ENCODE measurements at regions not wholly inside any gene's neighbourhood (a gene's known extent, or its start where the extent isn't known, plus 50 kb on each side); places are given as distances from the start of the nearest gene placed in this dataset.
"Not testable (repeated sequence)": the region's sequence is repeated elsewhere in the genome, so short reads cannot be mapped to it uniquely, and the experiment has no call there.

- DNase-seq (ENCODE audit: low read depth in 2 of 2) = not testable (repeated sequence)
Observed at GRCh38 chr1:161454865-161455707, 50.2 kb upstream of the FCGR2A start.

DNA sequence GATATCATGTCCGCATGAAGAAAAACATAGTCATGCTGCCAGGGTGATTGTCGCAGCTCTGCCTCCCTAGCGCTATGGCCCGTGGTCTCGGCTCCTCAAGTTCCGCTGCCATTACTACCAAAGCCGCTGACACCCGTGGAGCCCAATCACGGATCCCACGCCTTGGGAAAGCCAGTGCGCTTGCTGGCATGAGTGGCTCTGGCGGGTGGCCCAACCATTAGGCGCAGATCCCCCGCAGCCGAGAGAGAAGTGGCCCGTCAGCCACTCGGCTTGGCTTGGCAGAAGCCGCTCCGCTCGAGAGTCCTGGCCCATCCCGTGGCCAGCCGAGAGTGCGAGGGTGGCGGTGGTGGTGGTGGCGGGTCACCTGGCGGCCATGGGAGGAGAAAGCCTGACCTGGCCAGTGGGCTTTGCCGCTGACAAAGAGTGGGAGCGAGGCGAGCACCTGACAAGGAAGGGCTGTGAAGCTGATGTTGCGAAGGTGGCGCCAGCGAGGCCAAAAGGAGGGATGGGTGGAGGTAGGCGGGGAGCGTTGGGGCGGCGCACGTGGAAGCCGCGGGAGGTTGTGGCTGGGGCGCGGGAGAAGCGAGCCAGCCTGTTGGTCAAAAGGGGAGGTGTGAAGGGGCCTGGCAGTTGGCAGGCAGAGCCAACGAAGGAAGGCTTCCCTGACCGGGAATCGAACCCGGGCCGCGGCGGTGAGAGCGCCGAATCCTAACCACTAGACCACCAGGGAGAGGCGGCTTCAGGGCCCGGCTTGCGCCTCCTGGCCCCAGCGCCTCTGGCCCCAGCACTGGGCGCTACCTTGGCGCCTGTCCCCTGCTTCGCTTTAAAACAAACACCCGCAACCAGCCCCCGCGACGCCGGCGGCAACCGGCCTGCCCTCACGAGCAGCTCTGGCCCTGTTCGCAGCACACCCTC lies 51.0 kb upstream of the FCGR2A start:
- not testable (repeated sequence) for DNase-seq (ENCODE audit: low read depth in 2 of 2)

DNA sequence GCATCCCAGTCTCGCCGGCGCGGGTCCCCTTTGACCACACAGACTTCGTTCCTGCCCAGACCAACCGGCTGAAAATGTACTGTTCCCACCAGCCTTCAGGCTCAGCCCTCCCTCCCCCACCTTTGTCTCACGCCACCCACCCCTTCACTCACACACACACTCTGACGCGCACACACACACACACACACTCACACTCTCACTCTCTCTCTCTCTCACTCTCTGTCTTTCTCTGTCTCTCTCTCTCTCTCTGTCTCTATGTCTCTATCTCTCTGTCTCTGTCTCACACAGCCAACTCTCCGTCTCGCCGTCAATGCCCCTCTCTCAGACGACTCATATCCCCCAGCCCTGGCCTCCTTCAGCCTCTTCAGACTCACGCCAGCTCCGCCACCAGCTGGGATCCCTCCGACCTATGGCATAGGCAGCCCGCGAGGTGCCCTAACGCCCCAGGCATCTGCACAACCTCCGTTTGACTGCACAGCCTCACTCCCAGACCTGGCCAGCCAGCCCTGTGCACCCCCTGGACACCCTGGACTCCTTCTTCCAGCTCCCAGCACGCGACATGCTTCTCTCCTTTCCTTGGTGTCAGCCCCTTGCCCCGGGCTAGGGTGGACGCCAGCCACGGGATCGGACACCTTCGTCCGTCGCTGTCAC lies 53.4 kb upstream of the FCGR2A start:
- DNase-seq (ENCODE audit: low read depth in 2 of 2) = not testable (repeated sequence)

DNA sequence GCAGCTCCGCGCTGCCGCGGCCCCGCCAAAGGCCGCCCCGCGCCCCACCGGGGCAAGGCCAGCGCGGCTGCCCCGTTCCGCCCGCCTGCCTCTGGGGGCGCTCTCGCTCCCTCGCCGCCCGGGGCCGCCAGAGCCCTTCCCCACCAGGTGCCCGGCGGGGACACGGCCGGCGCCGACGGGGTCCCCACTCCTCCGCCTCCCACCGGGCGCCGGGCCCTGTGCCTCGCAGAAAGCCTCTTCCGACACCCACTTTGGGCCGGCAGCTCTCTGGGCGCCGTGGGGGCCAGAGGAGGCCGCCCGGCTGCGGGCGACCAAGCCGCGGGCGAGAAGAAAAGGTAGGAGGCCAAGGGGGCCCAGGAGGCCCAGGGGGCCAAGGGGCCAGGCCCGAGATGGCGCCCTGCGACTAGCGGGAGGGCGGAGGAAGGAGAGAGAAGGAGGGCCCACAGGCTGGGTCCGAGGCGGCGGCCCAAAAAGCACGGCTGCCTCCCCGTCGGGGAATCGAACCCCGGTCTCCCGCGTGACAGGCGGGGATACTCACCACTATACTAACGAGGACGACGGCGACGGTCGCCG lies 57.4 kb upstream of the FCGR2A start:
- not testable (repeated sequence) for DNase-seq (ENCODE audit: low read depth in 2 of 2)

DNA sequence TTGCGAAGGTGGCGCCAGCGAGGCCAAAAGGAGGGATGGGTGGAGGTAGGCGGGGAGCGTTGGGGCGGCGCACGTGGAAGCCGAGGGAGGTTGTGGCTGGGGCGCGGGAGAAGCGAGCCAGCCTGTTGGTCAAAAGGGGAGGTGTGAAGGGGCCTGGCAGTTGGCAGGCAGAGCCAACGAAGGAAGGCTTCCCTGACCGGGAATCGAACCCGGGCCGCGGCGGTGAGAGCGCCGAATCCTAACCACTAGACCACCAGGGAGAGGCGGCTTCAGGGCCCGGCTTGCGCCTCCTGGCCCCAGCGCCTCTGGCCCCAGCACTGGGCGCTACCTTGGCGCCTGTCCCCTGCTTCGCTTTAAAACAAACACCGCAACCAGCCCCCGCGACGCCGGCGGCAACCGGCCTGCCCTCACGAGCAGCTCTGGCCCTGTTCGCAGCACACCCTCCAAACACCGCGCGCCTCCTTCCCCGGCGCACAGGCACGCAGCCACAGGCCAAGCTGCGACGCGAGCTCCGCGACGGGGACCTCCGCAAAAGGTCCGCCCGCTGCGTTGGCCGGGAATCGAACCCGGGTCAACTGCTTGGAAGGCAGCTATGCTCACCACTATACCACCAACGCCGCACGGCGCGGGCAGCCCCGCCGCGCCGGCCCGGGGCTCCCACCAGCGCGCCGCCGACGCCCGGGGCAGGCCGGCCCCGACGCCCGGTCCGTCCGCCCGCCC lies 58.1 kb upstream of the FCGR2A start:
- not testable (repeated sequence) for DNase-seq (ENCODE audit: low read depth in 2 of 2)

GRCh38 chr1:161444725-161445124 lies 60.5 kb upstream of the FCGR2A start:
- DNase-seq (ENCODE audit: low read depth in 2 of 2) = not testable (repeated sequence)

GRCh38 chr1:161444255-161444654 lies 61.0 kb upstream of the FCGR2A start:
- not testable (repeated sequence) for DNase-seq (ENCODE audit: low read depth in 2 of 2)

GRCh38 chr1:161440312-161440894 lies 64.9 kb upstream of the FCGR2A start:
- DNase-seq (ENCODE audit: low read depth in 2 of 2) = peak in 1 of 2 donors; percentile 9

GRCh38 chr1:161439280-161440232 lies 65.7 kb upstream of the FCGR2A start:
- DNase-seq (ENCODE audit: low read depth in 2 of 2) = no peak

DNA sequence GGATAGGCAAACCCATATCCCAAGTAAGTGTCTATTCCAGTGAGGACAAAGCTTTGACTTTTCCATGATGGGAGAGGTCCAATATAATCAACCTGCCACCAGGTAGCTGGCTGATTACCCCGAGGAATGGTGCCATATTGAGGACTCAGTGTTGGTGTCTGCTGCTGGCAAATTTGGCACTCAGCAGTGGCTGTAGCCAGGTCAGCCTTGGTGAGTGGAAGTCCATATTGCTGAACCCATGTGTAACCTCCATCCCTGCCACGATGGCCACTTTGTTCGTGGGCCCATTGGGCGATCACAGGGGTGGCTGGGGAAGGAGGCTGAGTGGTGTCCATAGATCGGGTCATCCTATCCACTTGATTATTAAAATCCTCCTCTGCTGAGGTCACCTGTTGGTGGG lies 65.5 kb upstream of the CFAP126 start:
- not testable (repeated sequence) for DNase-seq (ENCODE audit: low read depth in 2 of 2)

DNA sequence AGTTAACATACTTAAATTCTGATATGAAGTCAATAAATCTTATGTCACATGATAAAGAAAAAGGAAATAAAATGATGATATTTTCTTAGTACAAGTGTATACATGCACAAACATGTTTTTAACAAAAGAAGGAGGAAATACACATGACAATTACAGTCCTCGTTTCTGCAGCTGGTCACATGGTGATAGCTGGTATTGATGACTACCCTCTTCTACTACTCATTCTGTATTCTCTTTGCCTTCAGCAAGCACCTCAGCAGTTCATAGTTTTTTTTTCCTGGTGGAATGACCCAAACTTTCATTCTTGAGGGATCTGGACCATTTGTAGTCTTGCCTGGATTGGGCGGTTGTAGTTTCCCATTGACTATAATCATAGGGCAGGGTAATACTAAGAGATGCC lies 64.4 kb upstream of the CFAP126 start:
- DNase-seq (ENCODE audit: low read depth in 2 of 2) = no peak

DNA sequence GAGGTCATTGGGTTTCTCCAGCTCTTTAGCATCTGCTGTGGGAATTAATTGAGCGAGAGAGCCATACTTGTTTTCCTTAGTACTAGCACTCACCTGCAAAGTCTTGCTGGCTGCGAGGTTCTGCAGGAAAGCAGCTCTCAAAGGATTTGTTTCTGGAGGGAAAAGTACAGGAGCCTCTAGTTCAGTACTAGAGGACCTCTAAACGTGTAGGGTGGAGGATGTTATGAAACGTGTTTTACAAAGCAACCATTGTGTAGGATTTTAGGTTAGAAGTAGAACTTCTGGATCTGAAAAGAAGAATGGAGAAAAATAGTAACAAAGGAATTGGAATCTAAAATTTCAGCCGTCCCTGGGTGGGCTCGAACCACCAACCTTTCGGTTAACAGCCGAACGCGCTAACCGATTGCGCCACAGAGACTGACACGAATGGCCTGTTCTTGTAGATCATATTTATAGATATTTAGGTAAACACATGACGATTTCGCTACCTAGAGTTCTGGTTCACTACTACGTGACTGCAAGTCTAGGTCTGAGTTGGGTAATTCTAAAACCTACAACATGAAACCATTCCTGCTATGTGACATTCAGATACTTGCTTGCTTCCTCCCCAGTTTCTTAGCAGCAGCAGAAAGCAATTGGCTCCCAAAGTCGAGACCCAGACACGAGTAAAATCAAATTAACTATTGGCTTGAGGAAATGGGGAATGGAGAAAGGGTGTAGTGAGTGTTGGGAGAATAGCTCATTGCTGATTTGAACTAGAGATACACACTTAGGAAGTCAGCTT lies 60.2 kb upstream of the CFAP126 start:
- no peak for DNase-seq (ENCODE audit: low read depth in 2 of 2)

GRCh38 chr1:161422914-161423313 lies 55.2 kb upstream of the CFAP126 start:
- not testable (repeated sequence) for DNase-seq (ENCODE audit: low read depth in 2 of 2)

DNA sequence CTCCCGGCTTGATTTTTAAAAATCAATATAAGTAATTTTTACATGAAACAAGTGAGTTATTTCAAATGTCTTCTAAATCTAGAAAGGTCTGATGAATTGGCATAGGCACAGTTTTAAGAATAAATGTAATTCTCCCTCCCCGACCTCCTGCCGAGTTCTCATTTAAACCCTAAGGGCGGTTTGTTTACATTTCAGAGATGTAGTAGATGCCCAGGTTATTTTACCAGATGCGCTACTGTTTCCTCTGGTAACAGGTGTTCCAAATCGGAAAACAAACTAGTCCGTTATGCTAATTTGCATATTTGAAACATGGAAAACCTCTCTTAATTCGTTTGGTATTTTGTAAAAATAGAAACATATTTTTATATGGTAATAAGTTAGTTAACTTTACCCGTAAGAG lies 53.8 kb upstream of the CFAP126 start:
- DNase-seq (ENCODE audit: low read depth in 2 of 2) = no peak

DNA sequence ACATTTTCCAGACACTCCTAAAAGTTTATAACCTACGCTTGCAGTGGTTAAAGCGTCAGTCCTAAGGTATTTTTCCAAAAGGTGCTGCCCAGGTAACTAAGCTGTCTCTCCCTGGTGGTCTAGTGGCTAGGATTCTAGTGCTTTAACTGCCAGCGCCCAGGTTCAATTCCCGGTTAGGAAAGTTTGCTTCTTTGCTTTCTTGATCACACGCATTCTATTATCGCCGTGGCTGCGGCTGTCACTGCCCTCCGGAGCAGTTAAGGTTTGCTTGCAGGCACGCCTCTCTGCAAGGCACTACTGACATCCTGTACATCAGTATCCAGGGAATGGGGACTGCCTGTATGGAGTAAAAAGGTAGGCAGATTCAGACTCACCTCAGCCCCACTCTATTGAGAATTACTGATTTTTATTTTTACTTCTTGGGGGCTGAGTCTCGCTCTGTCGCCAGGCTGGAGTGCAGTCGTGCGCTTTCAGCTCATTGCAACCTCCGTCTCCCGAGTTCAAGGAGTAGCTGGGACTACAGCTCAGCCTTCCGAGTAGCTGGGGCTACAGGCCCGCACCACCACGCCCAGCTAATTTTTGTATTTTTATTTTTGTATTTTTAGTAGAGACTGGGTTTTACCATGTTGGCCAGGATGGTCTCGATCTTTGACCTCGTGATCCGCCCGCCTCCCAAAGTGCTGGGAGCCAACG lies 53.2 kb upstream of the CFAP126 start:
- DNase-seq (ENCODE audit: low read depth in 2 of 2) = no peak

- not testable (repeated sequence) for DNase-seq (ENCODE audit: low read depth in 2 of 2)
Observed at GRCh38 chr1:161417536-161417935, 49.9 kb upstream of the CFAP126 start.
